Nephron progenitor cell (in vitro differentiated cells): ENCODE measurements at regions not wholly inside any gene's neighbourhood (a gene's known extent, or its start where the extent isn't known, plus 50 kb on each side); places are given as distances from the start of the nearest gene placed in this dataset.
A peak's percentile ranks its signal among the peaks of the same experiment; 100 is the strongest.

Experiments used
- DNase-seq: peaks from one replicate; pipeline ENCODE4 v3.0.0; 2021
- H3K27ac Mint-ChIP-seq: 2 replicates; pipeline ENCODE4 v1.8.0; 2021; ENCODE audit warnings: mild to moderate bottlenecking, moderate library complexity, mixed read lengths
- H3K27me3 Mint-ChIP-seq: 2 replicates; pipeline ENCODE4 v1.8.0; 2021; ENCODE audit warnings: mild to moderate bottlenecking, low read depth, mixed read lengths; ENCODE audit not compliant: poor library complexity
- H3K36me3 Mint-ChIP-seq: 2 replicates; pipeline ENCODE4 v1.8.0; 2021; ENCODE audit warnings: low read depth, mixed read lengths
- H3K4me1 Mint-ChIP-seq: 2 replicates; pipeline ENCODE4 v1.8.0; 2021; ENCODE audit warnings: mixed read lengths
- H3K4me3 Mint-ChIP-seq: 2 replicates; pipeline ENCODE4 v1.8.0; 2021; ENCODE audit warnings: mild to moderate bottlenecking, moderate library complexity, mixed read lengths
- H3K9me3 Mint-ChIP-seq: 2 replicates; pipeline ENCODE4 v1.8.0; 2021; ENCODE audit warnings: mild to moderate bottlenecking, moderate library complexity, mixed read lengths
- TF ChIP-seq, protein P1 (sequence below): fragments of 200-600 bp; sonication (generic); IDR thresholded peaks from 2 replicates; pipeline ENCODE4 v1.5.0; 2021; ENCODE audit warnings: antibody characterized with exemption

DNA sequence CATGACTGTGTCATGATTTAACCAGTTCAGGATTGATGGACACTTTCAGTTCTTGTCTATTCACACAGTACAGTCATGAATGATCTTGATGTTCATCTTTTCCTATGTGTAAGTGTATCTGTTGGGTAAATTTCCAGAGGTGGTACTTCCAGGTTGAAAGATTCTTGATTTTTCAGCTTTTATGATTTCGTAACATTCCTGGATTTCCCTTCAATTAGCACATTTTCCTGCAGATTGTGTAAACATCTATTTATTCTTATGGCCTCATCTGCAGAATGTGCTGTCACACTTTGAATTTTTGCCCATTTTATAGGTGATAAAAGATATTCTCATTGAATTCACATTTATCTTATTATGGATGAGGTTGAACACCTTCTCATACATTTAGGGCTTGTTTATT is 222.0 kb upstream of the FOXQ1 start:
- DNase-seq, result no peak
- Mint-ChIP-seq H3K4me3 (no peak overlapping the region), H3K4me1 (peaks cover 32% of the 10 kb centered on the region), H3K27me3 (peaks cover 14% of the 10 kb centered on the region), H3K27ac (no peak overlapping the region), H3K36me3 (no peaks in the 10 kb centered on the region), H3K9me3 (no peaks in the 10 kb centered on the region)
- TF ChIP-seq, protein P1, sequence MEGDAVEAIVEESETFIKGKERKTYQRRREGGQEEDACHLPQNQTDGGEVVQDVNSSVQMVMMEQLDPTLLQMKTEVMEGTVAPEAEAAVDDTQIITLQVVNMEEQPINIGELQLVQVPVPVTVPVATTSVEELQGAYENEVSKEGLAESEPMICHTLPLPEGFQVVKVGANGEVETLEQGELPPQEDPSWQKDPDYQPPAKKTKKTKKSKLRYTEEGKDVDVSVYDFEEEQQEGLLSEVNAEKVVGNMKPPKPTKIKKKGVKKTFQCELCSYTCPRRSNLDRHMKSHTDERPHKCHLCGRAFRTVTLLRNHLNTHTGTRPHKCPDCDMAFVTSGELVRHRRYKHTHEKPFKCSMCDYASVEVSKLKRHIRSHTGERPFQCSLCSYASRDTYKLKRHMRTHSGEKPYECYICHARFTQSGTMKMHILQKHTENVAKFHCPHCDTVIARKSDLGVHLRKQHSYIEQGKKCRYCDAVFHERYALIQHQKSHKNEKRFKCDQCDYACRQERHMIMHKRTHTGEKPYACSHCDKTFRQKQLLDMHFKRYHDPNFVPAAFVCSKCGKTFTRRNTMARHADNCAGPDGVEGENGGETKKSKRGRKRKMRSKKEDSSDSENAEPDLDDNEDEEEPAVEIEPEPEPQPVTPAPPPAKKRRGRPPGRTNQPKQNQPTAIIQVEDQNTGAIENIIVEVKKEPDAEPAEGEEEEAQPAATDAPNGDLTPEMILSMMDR, result no peak

DNA sequence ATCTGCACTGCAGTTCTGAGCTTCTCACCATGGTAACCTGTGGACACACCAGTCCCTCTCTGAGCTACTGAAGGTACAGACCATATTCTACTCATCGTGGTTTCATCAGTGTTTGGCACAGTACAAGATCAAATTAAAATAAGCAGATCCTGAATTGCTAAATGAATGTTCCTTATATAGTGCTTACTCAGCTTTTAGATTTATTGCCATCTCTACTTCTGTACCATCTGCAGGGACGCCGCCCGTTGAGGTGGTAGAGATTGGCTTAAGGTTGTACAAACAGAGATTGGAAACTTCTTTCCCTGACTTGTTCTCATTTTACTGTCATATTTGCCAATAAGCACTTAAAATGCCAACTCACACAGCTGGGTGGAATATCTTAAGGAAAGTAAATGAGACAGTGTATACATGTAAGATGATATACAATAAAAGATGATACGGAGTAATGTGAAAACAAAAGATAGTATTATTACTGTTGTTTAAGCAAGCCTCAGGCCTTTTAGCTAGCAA is 223.4 kb upstream of the FOXQ1 start:
- no peak for DNase-seq
- Mint-ChIP-seq H3K27me3 (peaks cover 11% of the 10 kb centered on the region), H3K4me1 (peaks cover 32% of the 10 kb centered on the region), H3K4me3 (no peak overlapping the region), H3K36me3 (no peaks in the 10 kb centered on the region), H3K9me3 (no peaks in the 10 kb centered on the region), H3K27ac (no peak overlapping the region)
- TF ChIP-seq, protein P1, result no peak

DNA sequence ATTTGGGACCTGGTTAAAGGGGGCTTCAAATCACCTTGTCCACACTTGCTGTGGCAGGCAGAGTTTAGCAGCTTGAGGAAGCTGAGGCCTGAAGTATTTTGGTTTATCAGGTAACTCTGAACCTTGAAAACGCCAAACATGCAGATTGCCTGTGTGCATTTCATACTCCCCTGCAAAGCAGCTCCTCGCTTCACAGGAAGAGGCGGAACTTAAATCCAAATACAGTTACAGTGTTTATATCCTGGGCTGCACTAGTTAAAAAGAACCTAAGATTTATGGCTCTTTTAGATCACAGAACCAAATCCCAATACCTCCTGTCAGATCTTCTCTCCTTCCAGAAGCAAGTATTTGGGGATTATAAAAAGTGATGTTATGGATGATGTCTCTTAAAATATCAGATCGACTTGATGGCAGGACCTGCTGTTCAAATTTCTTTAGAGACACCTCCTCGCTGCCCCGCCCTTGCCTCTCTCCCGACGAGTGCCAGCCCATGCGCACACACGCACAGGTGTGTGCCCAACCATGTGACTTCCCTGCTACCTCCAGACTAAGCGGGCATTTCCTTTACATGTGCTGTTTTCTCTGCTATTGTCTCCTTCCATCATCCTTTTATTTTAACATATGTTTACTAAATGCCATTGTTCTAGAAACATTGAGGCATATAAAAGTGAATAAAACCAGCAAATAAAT is 224.6 kb upstream of the FOXQ1 start:
- no peak for DNase-seq
- peaks cover 11% of the 10 kb centered on the region for H3K27me3 Mint-ChIP-seq
- no peaks in the 10 kb centered on the region for H3K9me3 Mint-ChIP-seq
- no peaks in the 10 kb centered on the region for H3K36me3 Mint-ChIP-seq
- TF ChIP-seq, protein P1, result no peak
- peak overlapping the region; percentile 25 for H3K27ac Mint-ChIP-seq
- no peak overlapping the region for H3K4me3 Mint-ChIP-seq
- H3K4me1 Mint-ChIP-seq, result peaks cover 32% of the 10 kb centered on the region

DNA sequence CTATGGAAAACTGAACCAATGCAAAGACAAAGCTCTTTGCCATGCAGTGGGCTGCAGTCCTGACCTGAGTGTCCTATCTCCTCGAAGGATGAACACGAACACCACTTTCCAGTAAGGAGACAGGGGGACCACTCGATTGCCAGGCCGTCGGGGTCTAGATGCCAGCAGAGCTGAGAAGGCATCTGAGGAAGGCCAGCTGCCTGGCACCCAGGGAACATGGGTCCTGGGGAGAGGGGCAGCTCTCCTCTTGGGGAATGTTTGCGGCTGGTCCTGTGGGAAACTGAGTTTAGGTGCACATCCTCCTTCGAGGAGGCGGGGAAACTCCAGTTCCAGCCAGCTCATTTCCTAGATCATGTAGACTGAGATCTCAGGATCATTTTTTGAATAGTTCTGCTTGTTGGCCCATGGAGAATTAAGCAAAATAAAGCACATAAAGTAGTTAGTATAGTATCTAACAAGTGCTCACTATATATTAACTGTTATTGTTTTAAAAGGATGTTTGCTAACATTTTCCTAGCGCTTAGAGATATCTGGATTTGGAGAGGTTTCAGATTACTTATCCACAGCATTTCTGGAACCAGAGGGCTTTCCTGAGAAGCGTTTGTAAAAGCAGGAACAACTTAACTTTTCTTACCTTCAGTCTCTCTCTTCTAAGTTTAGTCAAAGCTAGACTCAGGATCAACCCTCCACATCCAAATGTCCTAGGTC is 225.3 kb upstream of the FOXQ1 start:
- Mint-ChIP-seq H3K4me3 (no peak overlapping the region), H3K27me3 (peaks cover 11% of the 10 kb centered on the region), H3K27ac (peak overlapping the region; percentile 25), H3K9me3 (no peaks in the 10 kb centered on the region), H3K36me3 (no peaks in the 10 kb centered on the region), H3K4me1 (peaks cover 32% of the 10 kb centered on the region)
- TF ChIP-seq, protein P1, result no peak
- DNase-seq, result no peak

DNA sequence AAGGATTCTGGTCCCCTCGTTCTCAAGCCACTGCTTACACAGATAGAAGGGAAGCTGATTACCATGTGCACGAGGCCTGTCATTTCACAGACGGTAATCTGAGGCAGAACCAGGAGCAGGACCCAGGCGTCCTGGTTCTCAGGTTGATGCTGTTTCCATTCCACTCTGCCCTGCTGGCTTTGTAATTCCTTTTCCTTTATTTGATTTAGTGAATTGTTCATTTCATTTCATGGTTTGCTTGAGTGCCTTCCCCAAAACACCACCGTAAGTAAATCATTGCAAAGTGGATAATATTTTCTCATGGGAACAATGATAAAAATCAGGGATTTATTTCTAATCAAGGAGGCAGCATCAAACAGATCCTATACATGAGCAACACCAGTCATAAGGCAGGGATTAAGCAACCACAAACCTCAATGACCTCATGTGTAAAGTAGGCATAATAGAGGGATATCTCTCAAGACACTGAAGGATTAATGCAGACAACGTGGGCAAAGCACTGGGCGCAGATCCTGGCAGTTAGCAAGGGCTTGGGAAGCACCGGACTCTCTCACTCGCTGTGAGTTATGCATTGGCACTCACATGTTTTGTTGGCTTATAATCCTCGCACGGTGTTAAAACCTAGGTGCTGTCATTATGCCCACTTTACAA is 229.5 kb upstream of the FOXQ1 start:
- H3K9me3 Mint-ChIP-seq, result no peaks in the 10 kb centered on the region
- H3K36me3 Mint-ChIP-seq, result no peaks in the 10 kb centered on the region
- no peak for DNase-seq
- no peaks in the 10 kb centered on the region for H3K27me3 Mint-ChIP-seq
- H3K4me1 Mint-ChIP-seq, result peaks cover 40% of the 10 kb centered on the region
- H3K4me3 Mint-ChIP-seq, result no peak overlapping the region
- TF ChIP-seq, protein P1, result no peak
- H3K27ac Mint-ChIP-seq, result no peak overlapping the region
